HepG2 (cell line): ENCODE measurements at regions not wholly inside any gene's neighbourhood (a gene's known extent, or its start where the extent isn't known, plus 50 kb on each side); places are given as distances from the start of the nearest gene placed in this dataset.

ENCODE experiments used
- AKNA ChIP-seq: sonication (generic); formaldehyde crosslinking; IDR thresholded peaks from 2 replicates; pipeline ENCODE4 v1.4.0; 2020; ENCODE audit warnings: missing genetic modification reagents, borderline replicate concordance
- BHLHE40 ChIP-seq: IDR thresholded peaks from 2 replicates; pipeline ENCODE4 v1.6.1; 2011; ENCODE audit warnings: low read length, improper control_type of control experiment
- CBFB ChIP-seq: sonication (generic); formaldehyde crosslinking; IDR thresholded peaks from 2 replicates; pipeline ENCODE4 v1.4.0; 2020; ENCODE audit warnings: missing genetic modification reagents
- HNRNPH1 ChIP-seq: fragments of 200-400 bp; formaldehyde crosslinking; optimal IDR thresholded peaks from 2 replicates; pipeline ENCODE3; 2017; ENCODE audit warnings: mild to moderate bottlenecking, low read depth, low read length
- NR2F1 ChIP-seq, 2 experiments: fragments of 450-650 bp in 1 of 2; formaldehyde crosslinking in 1 of 2; IDR thresholded peaks; 2 replicates each; pipeline versions ENCODE4 v1.5.0 to v1.6.1; 2016 to 2020; ENCODE audit warnings: mild to moderate bottlenecking in 1 of 2, missing compliant biosample characterization in 1 of 2, missing genetic modification reagents in 1 of 2, moderate library complexity in 1 of 2
- ZMYM4 ChIP-seq: sonication (generic); formaldehyde crosslinking; IDR thresholded peaks from 2 replicates; pipeline ENCODE4 v1.8.1; 2023; ENCODE audit warnings: mild to moderate bottlenecking, missing genetic modification reagents
- ZNF879 ChIP-seq: sonication (generic); formaldehyde crosslinking; IDR thresholded peaks from 2 replicates; pipeline ENCODE4 v1.8.1; 2023; ENCODE audit warnings: missing genetic modification reagents

GRCh38 chrX:120755066-120755846 lies 120.4 kb downstream of the CT47B1 start (continued):
- TF ChIP-seq AKNA (CRISPR knock-in tag) (no peak), ZNF879 (CRISPR knock-in tag) (no peak), CBFB (CRISPR knock-in tag) (0 out of 2 replicates have a peak, but pooled peaks have one; percentile 21), BHLHE40 (peak; percentile 83), HNRNPH1 (no peak), ZMYM4 (CRISPR knock-in tag) (peak; percentile 62), NR2F1 (CRISPR knock-in tag; IDR thresholded peaks at IDR 0.05) (peak; percentile 18 to 29; a peak in 1 of 4 replicates)
